ENCODE measurements at regions not wholly inside any gene's neighbourhood (a gene's known extent, or its start where the extent isn't known, plus 50 kb on each side); places are given as distances from the start of the nearest gene placed in this dataset.

DNA sequence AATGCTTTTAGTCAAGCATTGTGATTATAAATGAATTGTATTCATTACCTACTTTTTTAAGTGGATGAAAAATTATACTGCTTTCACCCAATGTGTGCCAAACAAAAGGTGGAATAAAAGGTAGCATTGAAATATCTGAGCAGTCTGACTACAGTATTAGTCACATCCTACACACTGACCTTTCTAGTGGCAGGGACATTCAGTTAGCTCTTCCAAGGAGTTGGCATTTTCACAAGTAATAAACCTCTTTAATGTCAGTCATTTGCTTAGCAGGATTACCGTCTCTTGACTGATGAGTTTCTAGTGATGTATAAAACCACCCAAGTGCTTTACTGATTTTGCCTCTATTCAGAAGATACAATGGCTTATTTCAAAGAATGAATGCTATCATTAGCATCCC lies 687.9 kb downstream of the ARAP2 start:
- peak; percentile 24 for DNase-seq (ENCODE audit: low spot score)

DNA sequence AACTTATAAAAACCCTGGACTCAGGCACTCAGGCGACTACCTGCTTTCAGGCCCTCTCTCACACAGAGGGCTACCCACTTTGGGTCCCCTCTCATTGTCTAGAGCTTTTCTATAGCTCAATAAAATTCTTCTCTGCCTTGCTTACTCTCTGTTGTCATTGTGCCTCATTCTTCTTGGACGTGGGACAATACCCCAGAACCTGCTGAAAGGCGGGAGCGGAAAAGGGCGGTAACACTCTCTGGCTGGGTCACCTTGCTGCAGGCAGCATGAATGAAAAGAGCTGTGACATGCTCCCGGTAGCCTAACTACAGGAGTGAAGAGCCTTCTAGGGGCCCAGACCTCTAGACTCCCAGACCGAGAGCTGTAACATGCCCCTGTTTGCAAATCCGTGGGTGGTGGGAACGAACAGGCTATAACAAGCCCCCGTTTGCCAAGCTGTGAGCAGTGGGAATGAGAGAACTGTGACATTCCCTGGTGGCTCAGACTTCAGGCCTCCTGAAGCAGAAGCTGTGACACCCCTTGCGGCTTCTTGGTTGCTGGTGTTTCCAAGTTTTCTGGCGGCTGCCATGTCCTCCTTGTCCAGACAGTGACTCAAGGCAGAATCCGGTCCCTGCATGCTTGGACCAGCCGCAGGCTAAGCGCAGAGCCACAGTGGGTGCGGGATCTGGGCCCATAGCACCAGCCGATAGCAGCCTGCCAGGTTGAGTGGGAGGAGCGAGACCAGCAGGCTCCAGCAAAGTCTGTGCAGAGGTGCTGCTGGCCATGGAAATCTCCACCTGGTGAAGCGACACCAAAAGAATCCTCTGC lies 684.6 kb downstream of the ARAP2 start:
- no peak for DNase-seq (ENCODE audit: low spot score)

DNA sequence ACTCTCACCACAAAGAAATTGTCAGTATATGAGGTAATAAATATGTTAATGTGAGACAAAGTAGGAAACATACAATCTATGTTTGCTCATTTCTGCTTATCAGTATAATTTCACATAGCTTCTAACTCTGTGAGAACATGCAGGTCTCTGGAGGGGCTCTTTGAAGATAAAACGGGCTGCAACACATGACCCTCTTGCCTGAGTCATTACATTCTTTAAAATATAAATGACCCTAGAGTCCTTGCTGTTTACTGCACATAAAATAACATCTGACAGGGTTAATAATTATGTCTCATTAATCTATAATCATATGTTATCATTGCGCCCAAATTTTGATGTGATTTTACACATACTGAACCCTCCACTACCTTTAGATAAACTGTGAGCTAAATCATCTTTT lies 681.5 kb downstream of the ARAP2 start:
- DNase-seq (ENCODE audit: low spot score): no peak

DNA sequence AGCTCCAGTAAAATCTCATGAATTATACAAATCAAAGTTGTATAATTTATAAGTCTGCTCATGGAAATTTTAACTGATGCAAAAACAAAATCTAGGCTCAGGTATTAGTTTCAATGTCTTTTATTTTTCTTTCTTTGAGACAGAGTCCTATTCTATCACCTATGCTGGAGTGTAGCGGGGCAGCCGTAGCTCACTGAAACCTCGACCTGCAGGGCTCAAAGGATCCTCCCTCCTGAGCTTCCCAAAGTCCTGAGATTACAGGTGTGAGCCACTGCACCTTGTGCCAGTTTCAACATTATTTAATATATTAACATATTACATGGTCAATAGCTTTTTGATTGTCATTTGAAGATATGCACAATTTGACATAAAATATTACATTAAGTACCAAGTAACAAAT lies 678.7 kb downstream of the ARAP2 start:
- no peak for DNase-seq (ENCODE audit: low spot score)

DNA sequence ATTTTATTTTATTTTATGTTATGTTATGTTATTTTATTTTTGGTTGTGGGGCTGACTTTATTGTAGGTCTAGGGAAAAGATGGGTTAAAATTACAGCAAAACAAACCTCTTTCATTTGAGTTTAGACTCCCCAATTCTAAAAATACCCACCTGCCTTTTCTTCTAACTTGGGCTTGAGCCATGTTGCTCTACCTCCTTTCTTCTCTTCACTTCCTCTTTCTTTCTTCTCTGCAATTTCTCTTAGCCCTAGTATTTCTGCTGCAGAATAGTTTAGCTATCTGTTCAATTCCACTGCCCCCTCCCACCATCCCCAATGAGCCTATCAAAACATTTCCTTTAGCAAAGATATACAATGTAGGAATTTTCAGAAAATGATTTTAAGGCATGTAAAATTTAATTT lies 653.3 kb downstream of the ARAP2 start:
- no peak for DNase-seq (ENCODE audit: low spot score)

DNA sequence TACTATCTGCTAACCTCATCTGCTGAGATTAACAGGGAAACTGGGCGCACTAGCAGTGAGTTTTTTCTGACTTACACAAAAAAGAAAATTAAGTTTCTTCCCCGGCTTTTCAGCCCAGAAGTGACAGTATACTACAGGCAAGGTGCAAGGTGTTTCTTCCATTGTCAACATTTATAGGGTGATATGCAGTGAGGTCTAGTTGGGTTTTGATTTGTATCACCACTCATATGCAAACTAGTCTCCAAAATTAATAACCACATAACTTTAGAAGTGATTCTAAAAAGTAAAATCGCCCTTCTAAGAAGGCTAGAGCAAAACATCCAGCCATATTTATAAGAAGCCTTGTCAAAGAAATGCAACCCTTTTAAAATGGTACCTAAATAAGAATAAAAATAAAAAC lies 640.1 kb downstream of the ARAP2 start:
- no peak for DNase-seq (ENCODE audit: low spot score)

DNA sequence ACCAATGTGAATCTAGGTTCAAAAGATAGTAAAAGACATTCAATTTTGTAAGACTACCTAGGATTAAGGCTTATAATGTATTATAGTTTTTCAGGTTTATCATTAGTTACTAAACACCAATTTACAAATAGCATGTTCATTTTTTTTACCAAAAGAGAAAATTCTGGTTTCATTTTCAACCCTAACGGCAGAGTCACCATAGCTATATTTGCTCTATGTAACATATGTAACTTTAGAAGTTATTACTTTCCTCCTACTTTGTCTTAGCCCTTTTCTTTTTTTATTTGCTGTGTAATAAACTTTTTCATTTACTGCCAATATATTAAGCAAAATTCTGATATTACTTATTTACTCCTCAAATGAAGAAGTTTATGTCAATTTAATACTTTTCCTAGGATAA lies 639.6 kb downstream of the ARAP2 start:
- no peak for DNase-seq (ENCODE audit: low spot score)

DNA sequence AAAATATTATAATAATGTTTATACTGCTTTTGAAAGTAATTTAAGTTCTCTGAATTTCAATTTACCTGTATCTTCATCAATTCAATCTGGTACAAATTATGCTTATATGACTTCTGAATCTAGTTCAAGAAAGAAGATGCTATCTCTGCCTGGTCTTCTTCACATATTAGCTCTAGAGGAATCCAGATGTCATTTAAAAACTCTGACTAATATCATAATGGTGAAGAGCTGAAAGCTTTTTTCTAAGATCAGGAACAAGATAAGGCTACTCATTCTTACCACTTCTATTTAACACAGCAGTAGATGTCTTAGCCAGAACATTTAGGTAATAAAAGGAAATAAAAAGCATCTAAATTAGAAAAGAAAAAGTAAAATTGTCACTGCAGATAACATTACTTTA lies 636.1 kb downstream of the ARAP2 start:
- DNase-seq (ENCODE audit: low spot score): no peak

DNA sequence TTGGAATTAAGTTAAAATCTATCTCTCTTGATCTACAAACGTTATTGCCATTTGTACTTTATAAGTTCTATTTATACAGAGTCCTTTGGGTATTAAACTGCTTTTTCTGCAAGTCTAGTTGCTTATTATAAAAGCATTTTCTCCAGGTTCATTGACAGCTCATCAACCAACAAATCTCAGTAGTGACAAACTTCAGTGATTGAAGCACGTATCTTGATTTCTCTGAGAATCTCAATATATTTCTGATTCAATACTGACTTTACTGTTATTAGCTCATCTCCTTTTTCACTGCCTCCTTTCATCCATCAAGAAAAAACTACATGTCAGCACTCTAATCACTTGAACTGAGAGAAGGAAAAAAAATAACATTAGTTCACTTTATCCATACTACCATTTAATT lies 630.2 kb downstream of the ARAP2 start:
- no peak for DNase-seq (ENCODE audit: low spot score)

DNA sequence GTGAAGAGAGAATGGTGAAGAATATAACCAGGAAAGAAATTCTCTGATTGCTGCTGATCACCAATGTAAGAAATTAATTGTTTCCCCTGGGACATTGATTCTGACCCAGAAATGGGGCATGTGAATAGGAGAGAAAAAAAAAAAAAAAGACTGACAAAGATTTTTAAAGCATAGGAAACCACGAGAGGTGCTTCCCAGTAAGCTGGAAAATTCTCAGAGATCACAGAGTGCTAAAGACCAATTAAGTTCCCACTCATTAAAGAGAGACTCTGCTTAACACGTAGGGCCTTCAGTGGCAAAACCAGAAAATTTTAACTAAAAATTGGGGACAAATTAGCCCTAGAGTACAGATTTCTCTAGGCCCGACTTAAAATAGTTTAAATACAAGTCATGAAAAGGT lies 604.4 kb downstream of the ARAP2 start:
- DNase-seq (ENCODE audit: low spot score): no peak

DNA sequence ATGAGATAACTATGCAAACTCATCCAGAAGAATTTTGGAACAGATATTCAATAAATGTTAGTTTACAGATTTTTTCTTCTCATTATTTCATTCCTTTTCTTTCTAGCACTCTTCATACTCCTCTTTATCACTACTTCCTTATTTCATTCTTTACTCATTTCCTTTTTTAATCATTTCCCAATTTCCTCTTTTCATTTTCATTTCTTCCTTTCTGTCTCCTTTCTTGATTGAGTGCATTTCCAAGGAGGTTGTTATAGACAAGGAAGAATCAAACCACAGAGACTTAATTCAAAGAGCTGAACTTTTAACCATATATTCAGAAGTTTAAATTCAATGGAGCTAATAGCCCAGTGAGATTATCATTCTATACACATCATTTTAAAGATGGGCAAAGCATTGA lies 600.7 kb downstream of the ARAP2 start:
- no peak for DNase-seq (ENCODE audit: low spot score)

DNA sequence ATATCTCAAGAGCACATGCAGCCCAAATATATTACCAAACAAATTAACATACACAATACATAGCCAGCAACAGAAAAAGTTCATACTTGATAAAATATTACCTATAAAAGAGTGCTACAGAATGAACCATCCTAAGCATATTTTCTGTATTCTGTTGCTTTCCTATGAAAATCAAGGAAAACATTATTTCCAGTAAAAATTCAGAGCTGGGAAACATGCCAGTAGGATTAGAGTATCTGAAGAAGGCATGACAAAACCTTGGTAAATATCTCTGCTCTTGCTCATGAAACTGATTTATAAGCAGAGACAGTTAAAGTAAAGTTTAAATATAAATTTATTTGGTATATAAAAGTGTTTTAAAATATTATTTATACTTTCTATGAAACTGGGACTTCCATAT lies 599.7 kb downstream of the ARAP2 start:
- no peak for DNase-seq (ENCODE audit: low spot score)

DNA sequence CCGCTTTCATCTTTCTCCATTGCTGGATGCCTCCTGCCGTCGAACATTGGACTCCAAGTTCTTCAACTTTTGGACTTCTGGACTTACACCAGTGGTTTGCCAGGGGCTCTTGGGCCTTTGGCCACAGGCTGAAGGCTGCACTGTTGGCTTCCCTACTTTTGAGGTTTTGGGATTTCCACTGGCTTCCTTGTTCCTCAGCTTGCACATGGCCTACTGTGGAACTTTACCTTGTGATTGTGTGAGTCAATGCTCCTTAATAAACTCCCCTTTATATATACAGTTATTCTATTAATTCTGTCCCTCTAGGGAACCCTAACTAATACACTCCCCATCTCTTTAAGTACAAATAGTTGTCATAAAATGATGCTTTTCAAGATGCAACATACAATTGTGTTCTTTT lies 595.3 kb downstream of the ARAP2 start:
- DNase-seq (ENCODE audit: low spot score): no peak

DNA sequence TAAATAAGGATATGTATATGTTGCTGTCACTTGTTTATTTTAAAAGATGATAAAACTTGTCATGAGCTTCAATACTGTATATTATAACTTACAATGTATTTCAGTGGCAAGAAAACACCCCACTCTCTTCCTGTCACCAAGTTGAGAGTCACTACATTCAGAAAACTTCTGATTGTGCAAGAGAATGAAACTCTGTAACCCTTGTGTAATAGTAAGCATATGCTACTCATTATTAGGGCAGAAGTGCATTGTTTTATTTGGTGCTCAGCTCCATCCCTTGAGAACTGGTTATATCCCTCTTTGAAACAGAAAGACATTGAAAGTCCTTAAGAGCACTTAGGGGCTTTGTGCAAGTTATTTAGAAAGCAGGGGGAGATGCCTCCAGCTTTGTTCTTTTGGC lies 594.5 kb downstream of the ARAP2 start:
- no peak for DNase-seq (ENCODE audit: low spot score)

DNA sequence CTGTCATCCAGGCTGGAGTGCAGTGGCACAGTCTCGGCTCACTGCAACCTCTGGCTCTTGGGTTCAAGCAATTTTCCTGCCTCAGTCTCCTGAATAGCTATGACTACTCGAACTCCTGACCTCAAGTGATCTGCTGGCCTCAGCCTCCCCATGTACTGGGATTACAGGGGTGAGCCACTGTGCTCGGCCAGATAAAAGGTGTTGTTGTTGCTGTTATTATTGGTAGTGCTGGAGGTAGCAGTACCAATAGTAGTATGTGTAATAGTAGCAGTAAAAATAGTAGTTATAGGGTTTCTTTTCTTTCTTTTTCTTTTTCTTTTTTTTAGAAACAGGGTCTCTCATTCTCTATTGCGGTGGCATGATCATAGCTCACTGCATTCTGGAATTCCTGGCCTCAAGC lies 592.1 kb downstream of the ARAP2 start:
- no peak for DNase-seq (ENCODE audit: low spot score)

DNA sequence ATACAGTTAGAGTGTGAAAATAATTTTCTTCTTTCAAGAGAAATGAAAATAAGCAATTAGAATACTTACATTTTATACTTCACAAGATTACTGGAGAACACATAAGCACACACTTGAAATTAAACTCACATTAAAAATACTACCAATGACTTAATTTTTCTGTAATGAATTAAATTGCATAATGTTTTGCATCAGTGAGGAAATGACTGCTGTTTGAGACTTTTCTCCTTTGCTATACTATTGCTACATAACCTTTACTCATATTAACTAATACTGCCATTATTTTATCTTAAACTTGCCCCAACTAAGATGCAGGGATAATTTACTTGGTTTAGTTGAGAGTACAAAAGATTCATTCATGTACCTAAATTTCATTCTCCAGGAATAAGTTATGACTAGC lies 590.9 kb downstream of the ARAP2 start:
- no peak for DNase-seq (ENCODE audit: low spot score)

DNA sequence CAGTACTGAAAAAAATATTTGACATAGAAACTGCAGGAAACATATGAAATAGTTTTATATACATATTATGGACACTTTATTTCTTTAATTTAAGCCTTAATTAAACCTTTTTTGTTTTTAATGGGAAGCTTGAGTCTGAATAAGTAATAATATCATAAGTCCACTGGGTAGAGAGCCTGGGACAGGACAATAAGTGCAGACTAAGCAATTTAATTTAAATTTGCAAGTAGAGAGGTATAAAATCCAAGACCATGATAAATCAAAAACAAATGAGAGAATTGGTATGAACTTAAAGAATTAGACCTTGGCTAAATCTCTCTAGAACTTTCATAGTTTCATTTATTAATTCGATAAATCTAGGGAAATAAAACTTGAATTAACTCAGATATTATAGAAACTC lies 571.2 kb downstream of the ARAP2 start:
- no peak for DNase-seq (ENCODE audit: low spot score)

DNA sequence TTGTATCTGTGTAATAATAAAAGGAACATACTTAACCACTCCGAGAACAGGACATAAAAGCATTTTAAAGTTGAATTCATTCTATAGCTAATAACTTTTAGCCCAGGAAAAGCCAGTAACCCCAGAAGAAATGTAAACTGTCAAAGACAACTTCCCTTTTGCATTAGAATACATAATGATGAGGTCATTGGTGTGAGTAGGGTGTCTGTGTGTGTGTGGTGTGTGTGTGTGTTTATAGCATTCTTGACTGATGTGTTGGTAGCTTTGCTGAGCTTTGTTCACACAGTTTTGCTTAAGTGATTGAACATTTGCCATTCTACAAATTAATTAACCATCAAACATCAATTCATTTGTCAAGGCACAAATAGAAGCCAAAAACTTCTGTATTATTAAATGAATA lies 559.6 kb downstream of the ARAP2 start:
- DNase-seq (ENCODE audit: low spot score): no peak

DNA sequence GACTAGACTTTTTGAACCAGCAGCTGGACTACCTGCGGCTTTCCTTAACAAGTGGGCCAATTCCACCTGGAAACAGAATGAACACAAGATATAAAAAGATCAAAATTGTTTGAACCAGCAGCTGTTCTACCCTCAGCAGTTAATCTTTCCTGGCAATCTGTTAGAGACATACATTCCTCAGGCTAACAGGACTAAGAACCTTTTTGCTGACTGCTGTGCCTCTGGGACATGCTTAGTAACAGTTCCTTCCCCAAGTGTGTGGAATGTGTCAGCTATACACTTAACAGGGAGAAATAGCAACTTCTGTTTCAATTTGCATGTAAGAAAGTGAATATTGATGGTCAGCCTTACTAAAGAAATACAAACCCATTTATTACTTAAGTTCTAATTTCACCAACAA lies 554.4 kb downstream of the ARAP2 start:
- DNase-seq (ENCODE audit: low spot score): peak; percentile 8

DNA sequence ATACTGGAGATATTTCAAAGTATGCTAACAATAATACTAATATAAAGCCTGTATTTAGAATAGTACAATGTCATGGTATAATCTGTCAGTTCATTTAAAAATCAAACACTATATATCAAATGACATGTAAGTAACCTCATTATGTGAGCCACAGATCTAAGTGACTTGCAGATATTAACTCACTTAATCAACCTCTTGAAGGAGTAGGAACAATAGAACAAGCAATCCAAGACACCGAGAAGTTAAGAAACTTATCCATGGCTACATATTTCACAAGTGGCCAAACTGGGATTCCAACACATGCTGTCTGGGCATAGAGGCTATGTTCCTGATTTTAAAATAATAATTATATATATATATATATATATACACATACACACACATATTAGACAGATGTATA lies 554.0 kb downstream of the ARAP2 start:
- DNase-seq (ENCODE audit: low spot score): no peak

DNA sequence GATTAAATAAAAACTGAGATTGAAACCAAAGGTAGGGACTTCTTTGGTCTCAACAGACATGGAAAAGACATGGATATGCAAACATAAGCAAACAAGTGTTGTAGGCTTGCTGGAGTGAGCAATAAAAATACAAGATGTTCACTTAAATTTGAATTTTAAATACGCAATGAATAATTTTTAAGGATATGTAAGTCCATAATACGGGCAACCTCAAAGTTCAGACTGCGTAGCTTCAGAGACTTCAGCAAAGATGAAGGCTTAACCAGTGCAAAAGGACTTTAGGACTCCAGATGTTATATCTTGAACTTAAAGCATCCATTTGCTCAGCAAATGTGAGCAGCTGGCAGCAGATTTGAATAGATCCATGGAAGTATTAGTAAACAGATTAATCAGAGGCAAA lies 549.3 kb downstream of the ARAP2 start:
- no peak for DNase-seq (ENCODE audit: low spot score)

DNA sequence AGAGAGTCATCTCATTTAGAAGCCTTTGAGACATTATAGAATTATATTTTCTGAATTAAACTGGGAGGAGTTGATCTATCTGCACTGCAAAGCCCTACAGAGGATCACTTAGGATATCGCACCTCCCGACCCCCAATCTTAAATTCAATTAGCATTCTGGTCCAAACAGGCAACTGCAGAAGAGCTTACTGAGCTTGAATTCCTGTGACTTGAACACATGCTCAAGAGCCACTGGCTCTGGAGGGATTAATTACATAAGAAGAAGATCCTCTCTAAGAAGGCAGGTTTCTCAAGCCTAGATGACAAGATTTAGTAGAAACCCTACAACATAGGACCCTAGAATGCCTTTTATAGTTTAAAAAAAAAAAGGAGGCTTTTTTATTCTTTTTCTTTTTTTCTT lies 548.9 kb downstream of the ARAP2 start:
- DNase-seq (ENCODE audit: low spot score): no peak

DNA sequence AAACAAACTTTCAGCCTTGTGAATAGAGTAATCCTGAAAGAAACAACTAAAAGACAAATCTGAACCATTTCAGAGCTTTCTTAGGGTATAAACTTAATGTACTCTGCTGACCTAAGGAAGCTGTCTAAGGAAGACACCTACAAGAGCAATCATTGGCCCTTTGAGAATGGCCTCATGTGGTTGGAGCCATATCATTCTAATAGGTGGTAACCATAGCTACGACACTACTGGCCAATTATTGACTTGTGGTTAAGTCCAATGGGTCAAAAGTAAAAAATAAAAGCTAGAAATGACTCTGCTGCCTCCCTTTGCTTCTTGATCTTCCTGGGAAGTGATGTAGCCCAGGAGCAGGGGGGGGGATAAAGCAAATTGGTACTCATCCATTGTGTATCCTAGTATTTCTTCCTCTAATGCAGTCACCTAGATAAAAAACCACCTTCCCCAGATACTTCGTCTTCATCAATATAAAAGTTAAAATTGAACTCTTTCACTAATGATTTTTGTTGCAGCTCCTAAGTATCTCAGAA lies 547.0 kb downstream of the ARAP2 start:
- DNase-seq (ENCODE audit: low spot score): no peak

DNA sequence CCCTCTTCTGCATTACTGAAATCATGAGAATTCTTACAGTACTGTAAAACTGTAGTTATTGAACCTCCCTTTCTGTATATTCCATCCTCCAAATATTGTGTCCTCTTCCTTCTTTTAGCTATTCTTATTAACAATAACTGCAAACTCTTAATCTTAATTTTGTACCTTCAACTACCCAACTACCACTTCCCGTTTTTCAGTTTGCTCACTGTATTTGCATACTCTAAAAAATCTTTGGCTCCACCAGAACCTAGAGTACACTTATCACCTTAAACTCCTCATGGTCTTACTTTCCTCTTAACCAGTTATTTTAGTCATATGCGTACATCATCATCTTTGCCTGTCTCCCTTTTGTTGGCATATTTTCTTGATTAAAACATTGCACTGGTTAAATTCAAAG lies 543.7 kb downstream of the ARAP2 start:
- no peak for DNase-seq (ENCODE audit: low spot score)

Measured in COLO829 (cell line).